ENCODE measurements at regions not wholly inside any gene's neighbourhood (a gene's known extent, or its start where the extent isn't known, plus 50 kb on each side); places are given as distances from the start of the nearest gene placed in this dataset.

DNA sequence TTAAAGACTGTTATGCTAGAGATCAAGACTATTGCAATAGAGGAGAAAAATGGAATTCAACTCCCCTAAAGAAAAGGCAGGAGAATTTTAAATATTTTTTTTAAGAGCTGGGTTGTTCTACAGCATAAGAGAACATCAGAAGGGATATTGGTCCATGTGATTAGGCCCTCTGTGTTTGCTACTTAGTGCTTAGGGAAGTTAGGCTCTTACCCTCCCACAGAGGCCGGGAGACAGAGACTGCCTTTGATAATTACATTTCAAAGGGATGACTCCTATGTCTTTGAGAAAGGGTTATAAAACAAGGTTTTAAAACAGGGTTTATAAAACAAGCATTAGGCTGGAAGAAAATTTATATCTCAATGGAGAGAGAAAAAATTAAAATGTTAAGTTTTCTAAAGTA is 1248.1 kb upstream of the PCDH20 start:
- TF ChIP-seq ARNTL (CRISPR knock-in tag; IDR thresholded peaks at IDR 0.05; ENCODE audit: borderline replicate concordance, low read depth) (no peak), ZNF70 (CRISPR knock-in tag; IDR thresholded peaks at IDR 0.05) (no peak), CREB5 (CRISPR knock-in tag; IDR thresholded peaks at IDR 0.05; ENCODE audit: low read depth) (no peak), ZFP3 (CRISPR knock-in tag; IDR thresholded peaks at IDR 0.05) (no peak), OSR1 (CRISPR knock-in tag; IDR thresholded peaks at IDR 0.05) (no peak), ZNF8 (CRISPR knock-in tag; IDR thresholded peaks at IDR 0.05) (no peak), PPARA (CRISPR knock-in tag; IDR thresholded peaks at IDR 0.05; ENCODE audit: borderline replicate concordance) (no peak), RARB (CRISPR knock-in tag; IDR thresholded peaks at IDR 0.05) (no peak), ZFP30 (CRISPR knock-in tag; IDR thresholded peaks at IDR 0.05) (no peak), TSHZ2 (CRISPR knock-in tag; IDR thresholded peaks at IDR 0.05) (no peak), SNAI2 (CRISPR knock-in tag; IDR thresholded peaks at IDR 0.05) (no peak), ZNF565 (CRISPR knock-in tag; conservative IDR thresholded peaks at IDR 0.05; ENCODE audit: low read depth) (no peak)
- TF ChIP-seq, protein P1, sequence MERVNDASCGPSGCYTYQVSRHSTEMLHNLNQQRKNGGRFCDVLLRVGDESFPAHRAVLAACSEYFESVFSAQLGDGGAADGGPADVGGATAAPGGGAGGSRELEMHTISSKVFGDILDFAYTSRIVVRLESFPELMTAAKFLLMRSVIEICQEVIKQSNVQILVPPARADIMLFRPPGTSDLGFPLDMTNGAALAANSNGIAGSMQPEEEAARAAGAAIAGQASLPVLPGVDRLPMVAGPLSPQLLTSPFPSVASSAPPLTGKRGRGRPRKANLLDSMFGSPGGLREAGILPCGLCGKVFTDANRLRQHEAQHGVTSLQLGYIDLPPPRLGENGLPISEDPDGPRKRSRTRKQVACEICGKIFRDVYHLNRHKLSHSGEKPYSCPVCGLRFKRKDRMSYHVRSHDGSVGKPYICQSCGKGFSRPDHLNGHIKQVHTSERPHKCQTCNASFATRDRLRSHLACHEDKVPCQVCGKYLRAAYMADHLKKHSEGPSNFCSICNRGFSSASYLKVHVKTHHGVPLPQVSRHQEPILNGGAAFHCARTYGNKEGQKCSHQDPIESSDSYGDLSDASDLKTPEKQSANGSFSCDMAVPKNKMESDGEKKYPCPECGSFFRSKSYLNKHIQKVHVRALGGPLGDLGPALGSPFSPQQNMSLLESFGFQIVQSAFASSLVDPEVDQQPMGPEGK (CRISPR knock-in tag; IDR thresholded peaks at IDR 0.05; ENCODE audit: borderline replicate concordance), result no peak
